Hepatocyte (in vitro differentiated cells): ENCODE measurements at regions not wholly inside any gene's neighbourhood (a gene's known extent, or its start where the extent isn't known, plus 50 kb on each side); places are given as distances from the start of the nearest gene placed in this dataset.

Experiments
- EZH2 ChIP-seq: fragments of 200-600 bp; sonication (generic); IDR thresholded peaks from 2 replicates; pipeline ENCODE4 v1.6.1; 2016; ENCODE audit warnings: antibody characterized with exemption, mild to moderate bottlenecking, borderline replicate concordance
- TF ChIP-seq, protein P1 (sequence below): fragments of 200-600 bp; sonication (generic); IDR thresholded peaks from 2 replicates; pipeline ENCODE4 v1.5.1; 2016; ENCODE audit warnings: antibody characterized with exemption, mild to moderate bottlenecking; ENCODE audit not compliant: poor library complexity

- TF ChIP-seq, protein P1, sequence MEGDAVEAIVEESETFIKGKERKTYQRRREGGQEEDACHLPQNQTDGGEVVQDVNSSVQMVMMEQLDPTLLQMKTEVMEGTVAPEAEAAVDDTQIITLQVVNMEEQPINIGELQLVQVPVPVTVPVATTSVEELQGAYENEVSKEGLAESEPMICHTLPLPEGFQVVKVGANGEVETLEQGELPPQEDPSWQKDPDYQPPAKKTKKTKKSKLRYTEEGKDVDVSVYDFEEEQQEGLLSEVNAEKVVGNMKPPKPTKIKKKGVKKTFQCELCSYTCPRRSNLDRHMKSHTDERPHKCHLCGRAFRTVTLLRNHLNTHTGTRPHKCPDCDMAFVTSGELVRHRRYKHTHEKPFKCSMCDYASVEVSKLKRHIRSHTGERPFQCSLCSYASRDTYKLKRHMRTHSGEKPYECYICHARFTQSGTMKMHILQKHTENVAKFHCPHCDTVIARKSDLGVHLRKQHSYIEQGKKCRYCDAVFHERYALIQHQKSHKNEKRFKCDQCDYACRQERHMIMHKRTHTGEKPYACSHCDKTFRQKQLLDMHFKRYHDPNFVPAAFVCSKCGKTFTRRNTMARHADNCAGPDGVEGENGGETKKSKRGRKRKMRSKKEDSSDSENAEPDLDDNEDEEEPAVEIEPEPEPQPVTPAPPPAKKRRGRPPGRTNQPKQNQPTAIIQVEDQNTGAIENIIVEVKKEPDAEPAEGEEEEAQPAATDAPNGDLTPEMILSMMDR: no peak
- TF ChIP-seq EZH2: no peak
Measured at GRCh38 chr18:53765211-53765610, 459.3 kb downstream of the MBD2 start.
